Peyer's patch (tissue), 4 donors: ENCODE measurements at regions not wholly inside any gene's neighbourhood (a gene's known extent, or its start where the extent isn't known, plus 50 kb on each side); places are given as distances from the start of the nearest gene placed in this dataset.

Source experiments
- DNase-seq, 3 donors: peaks; one replicate each; pipeline ENCODE4 v3.0.0-alpha.2; 2017 to 2019
- H3K27ac ChIP-seq, 4 donors: fragments of 200-600 bp; sonication (generic); one replicate each; pipeline ENCODE4 v1.5.1; 2016 to 2019
- H3K27me3 ChIP-seq, 2 donors: fragments of 200-600 bp; sonication (generic); one replicate each; pipeline ENCODE4 v1.5.1; 2019
- H3K36me3 ChIP-seq, 3 donors: fragments of 200-600 bp; sonication (generic); one replicate each; pipeline ENCODE4 v1.5.1; 2016 to 2019
- H3K4me1 ChIP-seq, 4 donors: fragments of 200-600 bp; sonication (generic); one replicate each; pipeline ENCODE4 v1.5.1; 2016 to 2019
- H3K4me3 ChIP-seq, 4 donors: fragments of 200-600 bp; sonication (generic); 1 replicate in 3 of 4; 2 replicates in 1 of 4; pipeline ENCODE4 v1.5.1; 2016 to 2019; ENCODE audit warnings: mild to moderate bottlenecking in 1 of 4
- H3K9me3 ChIP-seq, 4 donors: fragments of 200-600 bp; sonication (generic); one replicate each; pipeline ENCODE4 v1.5.1; 2016 to 2019; ENCODE audit warnings: mild to moderate bottlenecking in 1 of 4
- CTCF ChIP-seq, 6 experiments: fragments of 450-650 bp in 4 of 6; fragments of 200-600 bp in 2 of 6; sonication (generic) in 1 of 6; IDR thresholded peaks; one replicate each; pipeline ENCODE4 v1.5.1; 2017 to 2019; ENCODE audit warnings: antibody characterized with exemption in 6 of 6, mild to moderate bottlenecking in 3 of 6, moderate library complexity in 1 of 6
- POLR2A ChIP-seq, 2 donors: fragments of 450-650 bp; IDR thresholded peaks; one replicate each; pipeline ENCODE4 v1.5.1; 2017; ENCODE audit warnings: antibody characterized with exemption in 2 of 2, mild to moderate bottlenecking in 2 of 2, moderate library complexity in 2 of 2

GRCh38 chr1:222967466-222968240 is 152.8 kb downstream of the DISP1 start:
- TF ChIP-seq CTCF (IDR thresholded peaks at IDR 0.05) (no peak), POLR2A (IDR thresholded peaks at IDR 0.05) (no peak)
- Histone ChIP-seq H3K4me1 (no peaks in the 10 kb centered on the region), H3K4me3 (no peak overlapping the region), H3K36me3 (no peaks in the 10 kb centered on the region), H3K27me3 (no peaks in the 10 kb centered on the region), H3K9me3 (no peaks in the 10 kb centered on the region), H3K27ac (no peak overlapping the region)
- DNase-seq, result no peak

GRCh38 chr1:222970040-222970439 is 155.2 kb downstream of the DISP1 start:
- TF ChIP-seq CTCF (IDR thresholded peaks at IDR 0.05), result no peak
- no peak for TF ChIP-seq POLR2A (IDR thresholded peaks at IDR 0.05)
- Histone ChIP-seq H3K9me3 (no peaks in the 10 kb centered on the region), H3K4me3 (no peak overlapping the region), H3K36me3 (no peaks in the 10 kb centered on the region), H3K27ac (no peak overlapping the region), H3K27me3 (no peaks in the 10 kb centered on the region), H3K4me1 (peaks cover 0 to 2% (median 0%) of the 10 kb centered on the region in 4 donors)
- DNase-seq, result no peak

GRCh38 chr1:222970711-222971110 is 155.9 kb downstream of the DISP1 start:
- TF ChIP-seq CTCF (IDR thresholded peaks at IDR 0.05) (no peak), POLR2A (IDR thresholded peaks at IDR 0.05) (no peak)
- DNase-seq, result no peak
- Histone ChIP-seq H3K27ac (no peak overlapping the region), H3K27me3 (no peaks in the 10 kb centered on the region), H3K4me1 (peaks cover 0 to 8% (median 0%) of the 10 kb centered on the region in 4 donors), H3K36me3 (no peaks in the 10 kb centered on the region), H3K4me3 (no peak overlapping the region), H3K9me3 (no peaks in the 10 kb centered on the region)

GRCh38 chr1:222971146-222971545 is 156.3 kb downstream of the DISP1 start:
- no peak for DNase-seq
- Histone ChIP-seq H3K36me3 (no peaks in the 10 kb centered on the region), H3K27me3 (no peaks in the 10 kb centered on the region), H3K4me3 (no peak overlapping the region), H3K9me3 (no peaks in the 10 kb centered on the region), H3K27ac (no peak overlapping the region), H3K4me1 (peaks cover 0 to 10% (median 0%) of the 10 kb centered on the region in 4 donors)
- TF ChIP-seq POLR2A (IDR thresholded peaks at IDR 0.05) (no peak), CTCF (IDR thresholded peaks at IDR 0.05) (no peak)

- no peak overlapping the region for H3K27ac ChIP-seq
- DNase-seq, result no peak
- H3K27me3 ChIP-seq, result no peaks in the 10 kb centered on the region
- peaks cover 0 to 10% (median 0%) of the 10 kb centered on the region in 4 donors for H3K4me1 ChIP-seq
- H3K9me3 ChIP-seq, result no peaks in the 10 kb centered on the region
- no peaks in the 10 kb centered on the region for H3K36me3 ChIP-seq
- H3K4me3 ChIP-seq, result no peak overlapping the region
- TF ChIP-seq POLR2A (IDR thresholded peaks at IDR 0.05), result no peak
- no peak for TF ChIP-seq CTCF (IDR thresholded peaks at IDR 0.05)
Measured at GRCh38 chr1:222973561-222973960, 158.7 kb downstream of the DISP1 start.
